HG03460 (cell line): ENCODE measurements at regions not wholly inside any gene's neighbourhood (a gene's known extent, or its start where the extent isn't known, plus 50 kb on each side); places are given as distances from the start of the nearest gene placed in this dataset.
"Not testable (repeated sequence)": the region's sequence is repeated elsewhere in the genome, so short reads cannot be mapped to it uniquely, and the experiment has no call there.

Experiments used
- ATAC-seq: cut with Tn5 transposase; IDR thresholded peaks from one replicate; pipeline ENCODE4 v1.9.1; 2021; ENCODE audit not compliant: unreplicated experiment

GRCh38 chr16:29311461-29312344 is 94.8 kb downstream of the NPIPB11 start:
- no peak for ATAC-seq

DNA sequence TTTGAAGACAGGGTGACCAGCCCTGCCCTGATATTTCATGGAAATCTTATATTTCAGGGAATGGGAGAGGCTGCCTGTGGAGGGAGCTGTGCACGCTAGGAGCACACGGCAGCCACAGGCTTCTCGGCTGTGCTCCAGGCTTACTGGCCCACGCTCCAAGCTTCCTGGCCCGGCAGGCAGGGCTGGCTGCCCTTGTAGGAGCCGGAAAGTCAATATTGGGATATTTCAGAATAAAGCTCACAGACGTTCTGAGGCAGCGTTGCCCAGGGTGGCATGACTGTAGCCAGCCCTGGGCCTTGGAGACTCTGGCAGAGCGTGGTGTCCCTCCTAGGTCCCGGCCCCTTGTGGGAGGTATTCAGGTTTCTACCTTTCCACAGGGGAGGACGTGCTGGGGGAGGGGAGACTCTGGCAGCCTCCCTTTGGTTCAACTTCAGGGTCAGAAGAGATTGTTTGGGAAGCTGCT is 95.6 kb downstream of the NPIPB11 start:
- no peak for ATAC-seq

DNA sequence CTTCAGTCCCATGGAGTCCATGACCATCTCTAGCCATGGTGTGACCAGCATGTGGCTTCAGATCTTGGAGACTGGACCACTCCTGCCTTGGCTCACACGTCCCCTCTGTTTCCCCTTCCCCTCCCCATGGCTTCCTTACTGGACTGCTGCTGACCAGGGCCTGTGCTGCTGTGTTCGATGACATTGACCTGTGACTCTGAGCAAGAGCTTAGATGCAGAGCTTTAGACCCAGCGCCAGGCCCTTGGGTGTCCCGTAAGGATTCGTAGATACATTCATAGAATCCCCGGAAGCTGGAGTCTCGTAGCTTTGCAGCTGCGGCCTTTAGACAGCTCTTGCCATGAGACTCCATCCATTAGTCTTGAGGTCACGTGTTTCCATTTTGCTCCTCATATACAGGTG is 96.3 kb downstream of the NPIPB11 start:
- ATAC-seq = not testable (repeated sequence)

DNA sequence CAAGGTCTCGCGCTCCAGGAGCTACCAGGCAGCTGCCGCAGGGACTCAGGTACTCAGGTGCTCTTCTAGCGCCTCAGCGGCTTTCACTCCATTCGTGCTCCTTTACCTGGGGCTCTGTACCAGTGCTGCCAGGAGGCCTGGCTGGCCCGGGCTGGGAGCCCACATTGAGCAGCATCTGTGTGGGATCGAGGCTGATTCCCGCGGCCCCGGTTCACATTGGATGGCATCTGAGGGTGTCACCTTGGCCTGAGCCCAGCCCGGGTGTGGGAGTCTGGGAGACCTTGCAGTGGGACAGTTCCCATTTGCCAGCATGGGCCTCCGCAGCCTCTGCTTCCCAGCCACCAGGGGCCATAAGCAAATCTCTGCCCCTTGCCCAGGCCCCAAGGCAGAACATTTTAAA is 96.9 kb downstream of the NPIPB11 start:
- not testable (repeated sequence) for ATAC-seq

DNA sequence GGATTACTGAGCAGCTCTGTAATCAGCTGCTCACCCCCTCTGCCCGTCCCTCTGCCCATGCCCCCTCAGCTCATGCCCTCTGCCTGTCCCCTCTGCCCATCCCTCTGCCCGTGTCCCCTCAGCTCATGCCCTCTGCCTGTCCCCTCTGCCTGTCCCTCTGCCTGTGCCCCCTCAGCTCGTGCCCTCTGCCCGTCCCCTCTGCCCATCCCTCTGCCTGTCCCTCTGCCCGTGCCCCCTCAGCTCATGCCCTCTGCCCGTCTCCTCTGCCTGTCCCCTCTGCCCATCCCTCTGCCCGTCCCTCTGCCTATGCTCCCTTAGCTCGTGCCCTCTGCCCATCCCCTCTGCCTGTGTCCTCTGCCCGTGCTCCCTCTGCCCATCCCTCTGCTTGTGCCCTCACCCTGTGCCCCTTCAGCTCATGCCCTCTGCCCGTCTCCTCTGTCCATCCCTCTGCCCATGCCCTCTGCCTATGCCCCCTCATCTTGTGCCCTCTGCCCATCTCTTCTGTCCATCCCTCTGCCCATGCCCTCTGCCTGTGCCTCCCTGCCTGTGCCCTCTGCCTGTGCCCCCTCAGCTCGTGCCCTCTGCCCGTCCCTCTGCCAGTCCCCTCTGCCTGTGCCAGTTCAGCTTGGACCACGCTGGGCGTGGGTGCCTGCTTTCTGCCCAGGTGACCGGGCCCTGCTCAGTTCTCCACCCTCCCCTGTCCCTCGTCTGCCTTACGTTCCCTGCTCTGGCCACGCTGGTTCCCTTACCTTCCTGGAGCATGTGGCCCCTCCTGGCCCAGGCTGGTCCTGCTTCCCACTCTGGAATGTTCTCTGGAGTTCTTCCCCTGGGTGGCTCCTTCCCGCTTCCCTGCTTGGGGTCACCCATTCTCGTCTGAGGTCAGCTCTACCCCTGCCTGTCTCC is 97.6 kb downstream of the NPIPB11 start:
- no peak for ATAC-seq

GRCh38 chr16:29307598-29308507 is 98.7 kb downstream of the NPIPB11 start:
- no peak for ATAC-seq

DNA sequence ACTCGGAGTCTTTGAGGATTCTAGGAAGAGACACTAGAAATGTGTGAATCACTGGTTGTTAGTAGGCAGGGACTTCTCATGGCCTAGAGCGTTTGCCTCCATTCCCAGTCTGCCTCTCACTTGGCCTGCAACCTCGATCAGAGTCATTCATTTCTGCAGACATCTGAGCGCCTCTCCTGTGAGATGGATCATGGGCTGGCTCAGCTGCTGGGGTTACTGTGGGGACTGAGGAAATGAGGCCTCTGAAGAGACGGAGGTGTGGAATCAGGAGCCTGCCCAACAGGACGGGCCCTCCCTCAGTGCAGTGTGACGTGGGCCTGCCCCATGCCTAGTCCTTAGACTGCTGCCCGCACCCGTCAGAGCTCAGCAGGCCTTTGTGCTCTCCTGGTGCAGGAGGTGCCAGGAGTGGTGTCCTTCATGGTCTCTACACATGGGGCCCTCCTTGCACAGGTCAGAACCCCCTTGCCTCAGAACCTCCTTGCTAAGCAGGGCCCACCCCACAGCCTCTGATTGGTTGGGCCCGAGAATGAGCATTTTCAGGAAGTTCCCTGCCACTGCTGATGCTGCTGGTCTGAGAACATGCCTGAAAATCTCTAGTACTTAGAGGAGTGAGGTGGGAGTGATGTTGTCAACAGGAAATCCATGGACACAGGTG is 99.4 kb downstream of the NPIPB11 start:
- ATAC-seq = no peak

DNA sequence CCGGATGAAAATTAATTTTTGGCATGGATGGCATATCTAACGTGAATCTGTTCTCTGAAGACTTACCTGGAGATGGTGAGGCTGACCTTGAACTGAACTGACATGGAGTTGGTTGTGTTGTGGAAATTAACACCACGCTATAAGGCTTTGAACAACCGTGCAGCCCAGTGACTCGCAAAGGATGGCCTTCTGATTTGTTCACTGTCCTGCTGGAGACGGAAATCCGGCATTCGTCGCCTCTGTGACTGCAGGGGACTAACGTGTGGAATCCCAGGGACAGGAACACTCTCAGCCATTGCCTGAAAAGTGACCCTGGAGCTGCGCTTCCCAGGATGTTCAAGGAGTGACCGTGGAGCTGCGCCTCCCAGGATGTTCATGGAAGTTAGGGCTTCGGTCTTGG is 100.3 kb downstream of the NPIPB11 start:
- no peak for ATAC-seq

GRCh38 chr16:29305018-29305417 is 101.5 kb downstream of the NPIPB11 start:
- not testable (repeated sequence) for ATAC-seq

- no peak for ATAC-seq
Measured at GRCh38 chr16:29304251-29304650, 102.3 kb downstream of the NPIPB11 start.

- ATAC-seq = no peak
Measured at GRCh38 chr16:29303520-29303919, 103.0 kb downstream of the NPIPB11 start.

DNA sequence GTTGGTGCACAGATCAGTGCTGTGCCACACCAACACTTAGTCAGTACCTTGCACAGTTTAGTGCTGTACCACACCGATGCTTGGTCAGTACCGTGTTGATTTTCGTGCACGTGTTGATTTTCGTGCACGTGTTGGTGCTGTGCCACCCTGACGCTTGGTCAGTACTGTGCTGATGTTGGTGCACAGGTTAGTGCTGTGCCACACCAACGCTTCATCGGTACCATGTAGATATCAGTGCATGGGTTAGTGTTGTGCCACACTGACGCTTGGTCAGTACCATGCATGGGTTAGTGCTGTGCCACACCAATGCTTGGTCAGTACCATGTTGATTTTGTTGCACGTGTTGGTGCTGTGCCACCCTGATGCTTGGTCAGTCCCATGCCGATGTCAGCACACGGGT is 103.5 kb downstream of the NPIPB11 start:
- no peak for ATAC-seq

GRCh38 chr16:29302433-29302832 is 104.1 kb downstream of the NPIPB11 start:
- ATAC-seq = not testable (repeated sequence)

GRCh38 chr16:29301662-29302285 is 104.7 kb downstream of the NPIPB11 start:
- not testable (repeated sequence) for ATAC-seq

GRCh38 chr16:29300541-29301535 is 105.7 kb downstream of the NPIPB11 start:
- ATAC-seq = not testable (repeated sequence)

DNA sequence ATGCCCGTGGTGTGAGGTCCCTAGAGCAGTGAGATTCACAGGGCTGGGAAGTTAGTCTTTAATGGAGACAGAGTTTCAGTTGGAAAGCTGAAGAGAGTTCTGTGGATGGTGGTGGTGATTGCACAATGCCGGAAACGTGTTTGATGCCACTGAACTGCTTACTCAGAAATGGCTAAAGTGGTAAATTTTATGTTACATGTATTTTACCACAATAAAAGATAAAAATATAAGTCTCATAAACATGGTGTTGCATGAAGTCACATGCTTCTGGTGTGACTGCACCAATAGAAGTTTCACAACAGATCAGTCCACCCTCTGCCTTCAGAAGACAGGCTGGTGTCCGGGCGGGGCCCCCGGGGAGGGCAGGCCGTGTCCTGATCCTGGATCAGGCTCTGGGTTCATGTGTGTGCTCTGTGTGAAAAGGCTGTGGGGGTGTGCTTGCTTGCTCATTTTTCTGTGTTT is 106.5 kb downstream of the NPIPB11 start:
- ATAC-seq = not testable (repeated sequence)

DNA sequence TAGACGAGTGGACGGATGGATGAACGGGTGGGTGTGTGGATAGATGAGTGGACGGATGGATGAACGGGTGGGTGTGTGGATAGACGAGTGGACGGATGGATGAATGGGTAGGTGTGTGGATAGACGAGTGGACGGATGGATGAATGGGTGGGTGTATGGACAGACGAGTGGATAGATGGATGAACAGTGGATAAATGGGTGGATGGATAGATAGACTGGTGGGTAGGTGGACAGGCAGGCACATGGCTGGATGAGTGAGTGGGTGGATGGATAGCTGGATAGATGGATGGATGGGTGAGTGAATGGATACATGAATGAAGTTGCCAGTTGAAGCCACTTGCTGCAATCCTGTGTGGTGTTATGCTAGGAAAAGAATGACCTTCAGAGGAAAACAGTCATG is 107.5 kb downstream of the NPIPB11 start:
- not testable (repeated sequence) for ATAC-seq

GRCh38 chr16:29298307-29298706 is 108.2 kb downstream of the NPIPB11 start:
- not testable (repeated sequence) for ATAC-seq
